ENCODE measurements at regions not wholly inside any gene's neighbourhood (a gene's known extent, or its start where the extent isn't known, plus 50 kb on each side); places are given as distances from the start of the nearest gene placed in this dataset.

DNA sequence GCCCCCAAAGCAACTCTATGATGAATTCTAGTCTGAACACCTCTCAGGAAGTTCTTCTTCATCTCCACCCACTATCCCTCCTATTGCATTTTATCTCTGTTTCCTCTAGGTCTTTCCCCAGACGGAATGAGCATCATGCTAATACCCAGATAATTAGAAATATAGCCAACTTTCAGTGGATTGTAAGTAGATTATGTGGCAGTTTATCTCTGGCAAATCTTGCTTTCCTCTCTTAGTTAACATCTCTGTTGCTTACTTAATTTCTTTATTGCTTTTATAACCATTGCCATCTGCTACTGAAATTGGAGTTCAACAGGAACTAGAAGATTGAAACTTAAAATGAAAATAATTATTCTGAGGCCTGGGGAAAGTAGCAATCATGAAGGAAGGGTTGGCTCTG is 378.6 kb downstream of the RPS6KC1 start:
- no peak overlapping the region for H3K4me2 ChIP-seq (ENCODE audit: low read depth, low read length)
- H2AK9ac ChIP-seq (replicated peaks; ENCODE audit: low read depth, low read length, poor library complexity) = no peak overlapping the region
- H3K27me3 ChIP-seq (ENCODE audit: control insufficient read depth, insufficient read depth, low read length) = no peaks in the 10 kb centered on the region
- no peaks in the 10 kb centered on the region for H3K79me1 ChIP-seq (ENCODE audit: low read depth in 1 of 2, low read length in 2 of 2)
- H2AK5ac ChIP-seq (ENCODE audit: low read depth, low read length) = no peak overlapping the region
- no peak overlapping the region for H2BK5ac ChIP-seq (ENCODE audit: low read depth, low read length, poor library complexity, severe bottlenecking)
- H3K4ac ChIP-seq (ENCODE audit: low read depth, low read length) = no peak overlapping the region
- no peak overlapping the region for H3K18ac ChIP-seq (ENCODE audit: low read depth, low read length)
- no peak overlapping the region for H3K27ac ChIP-seq (ENCODE audit: insufficient read depth, low read length)
- no TSS peak for BruUV-seq (replicated peaks)
- no peak overlapping the region for H3K9ac ChIP-seq (ENCODE audit: low read depth, low read length)
- no peaks in the 10 kb centered on the region for H3K9me3 ChIP-seq (ENCODE audit: control insufficient read depth, insufficient read depth, low read length)
- H2BK15ac ChIP-seq (ENCODE audit: low read depth, low read length) = no peak overlapping the region
- ATAC-seq (ENCODE audit: low read depth) (no peak), DNase-seq (no peak)
- no peak overlapping the region for H2BK120ac ChIP-seq (ENCODE audit: low read depth, low read length)
- CTCF ChIA-PET = no interaction called here
- POLR2A ChIA-PET (ENCODE audit: unreplicated experiment) = no interaction called here
- intact Hi-C loops (cut with micrococcal nuclease) = no loop called here
- H3K23ac ChIP-seq (ENCODE audit: low read depth, low read length) = no peak overlapping the region
- H3K4me3 ChIP-seq (ENCODE audit: insufficient read depth, low read depth, low read length) = no peak overlapping the region
- H3K14ac ChIP-seq (replicated peaks; ENCODE audit: low read depth, low read length) = no peak overlapping the region
- no peak overlapping the region for H3K56ac ChIP-seq (ENCODE audit: extremely low read depth, insufficient read depth, low read length)
- dilution Hi-C loops (cut with HindIII; ENCODE audit: low sequenced_read_pairs, unreplicated experiment) = no loop called here
- in situ Hi-C loops (cut with MboI; ENCODE audit: low sequenced_read_pairs) = no loop called here
- H2AFZ ChIP-seq (replicated peaks; ENCODE audit: low read length, poor library complexity) = no peak overlapping the region
- no peaks in the 10 kb centered on the region for H3K9me1 ChIP-seq (ENCODE audit: insufficient read depth, low read length)
- no CpG with 5 or more reads among the region's 1 CpG for WGBS, 2 experiments (ENCODE audit: extremely low coverage in 2 of 2, insufficient read length in 1 of 2)
- H4K91ac ChIP-seq (ENCODE audit: insufficient read depth, low read depth, low read length) = no peak overlapping the region
- H3K36me3 ChIP-seq (ENCODE audit: control insufficient read depth, insufficient read depth, low read length) = no peaks in the 10 kb centered on the region
- no peak overlapping the region for H2BK20ac ChIP-seq (ENCODE audit: low read depth, low read length)
- no peaks in the 10 kb centered on the region for H4K20me1 ChIP-seq (ENCODE audit: insufficient read depth, low read length)
- no peak overlapping the region for H4K8ac ChIP-seq (ENCODE audit: low read depth in 2 of 2, low read length in 2 of 2)
- no peak overlapping the region for H4K5ac ChIP-seq (ENCODE audit: low read depth, low read length)
- no peaks in the 10 kb centered on the region for H3K4me1 ChIP-seq (ENCODE audit: control insufficient read depth, insufficient read depth, low read length)
- no peak for TF ChIP-seq SMC3 (IDR thresholded peaks at IDR 0.05; ENCODE audit: low read depth, low read length)
- TF ChIP-seq MAFK (IDR thresholded peaks at IDR 0.05; ENCODE audit: low read depth, low read length) = no peak
- TF ChIP-seq RAD21 (IDR thresholded peaks at IDR 0.05; ENCODE audit: low read length) = no peak
- TF ChIP-seq POLR2A (IDR thresholded peaks at IDR 0.05; ENCODE audit: low read depth, low read length) = no peak
- TF ChIP-seq CHD1 (IDR thresholded peaks at IDR 0.05; ENCODE audit: low read depth, low read length) = no peak
- TF ChIP-seq CTCF (conservative IDR thresholded peaks at IDR 0.05; ENCODE audit: low read depth, low read length) = no peak
- no peak for TF ChIP-seq USF2 (IDR thresholded peaks at IDR 0.05; ENCODE audit: low read depth, low read length)
- TF ChIP-seq, protein P1, sequence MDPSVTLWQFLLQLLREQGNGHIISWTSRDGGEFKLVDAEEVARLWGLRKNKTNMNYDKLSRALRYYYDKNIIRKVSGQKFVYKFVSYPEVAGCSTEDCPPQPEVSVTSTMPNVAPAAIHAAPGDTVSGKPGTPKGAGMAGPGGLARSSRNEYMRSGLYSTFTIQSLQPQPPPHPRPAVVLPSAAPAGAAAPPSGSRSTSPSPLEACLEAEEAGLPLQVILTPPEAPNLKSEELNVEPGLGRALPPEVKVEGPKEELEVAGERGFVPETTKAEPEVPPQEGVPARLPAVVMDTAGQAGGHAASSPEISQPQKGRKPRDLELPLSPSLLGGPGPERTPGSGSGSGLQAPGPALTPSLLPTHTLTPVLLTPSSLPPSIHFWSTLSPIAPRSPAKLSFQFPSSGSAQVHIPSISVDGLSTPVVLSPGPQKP (IDR thresholded peaks at IDR 0.05; ENCODE audit: borderline replicate concordance, low read depth, low read length) = no peak
- TF ChIP-seq RCOR1 (IDR thresholded peaks at IDR 0.05; ENCODE audit: insufficient replicate concordance, low read length) = no peak
- no peak for TF ChIP-seq CEBPB (IDR thresholded peaks at IDR 0.05; ENCODE audit: low read depth, low read length)
- TF ChIP-seq BHLHE40 (IDR thresholded peaks at IDR 0.05; ENCODE audit: low read depth, low read length) = no peak
- no peak for TF ChIP-seq FOS (IDR thresholded peaks at IDR 0.05; ENCODE audit: low read depth, low read length)
- no peak for TF ChIP-seq MAZ (IDR thresholded peaks at IDR 0.05; ENCODE audit: borderline replicate concordance, low read depth, low read length)
- no peak for TF ChIP-seq NFE2L2 (IDR thresholded peaks at IDR 0.05; ENCODE audit: low read depth, low read length)
- no peak for TF ChIP-seq MXI1 (IDR thresholded peaks at IDR 0.05; ENCODE audit: borderline replicate concordance, low read depth, low read length)
- no peak for TF ChIP-seq RFX5 (IDR thresholded peaks at IDR 0.05; ENCODE audit: low read depth, low read length)

Measured in IMR-90 (cell line).